ENCODE measurements at regions not wholly inside any gene's neighbourhood (a gene's known extent, or its start where the extent isn't known, plus 50 kb on each side); places are given as distances from the start of the nearest gene placed in this dataset.

- ChIA-PET CTCF (no interaction called here), POLR2A (no interaction called here)
- Histone ChIP-seq H4K20me1 (ENCODE audit: control insufficient read depth, insufficient read depth, low read length, poor library complexity, severe bottlenecking) (no peaks in the 10 kb centered on the region), H3K79me2 (ENCODE audit: control insufficient read depth, insufficient read depth, low read length) (no peaks in the 10 kb centered on the region), H3K9ac (ENCODE audit: low read length) (no peak overlapping the region), H3K4me1 (ENCODE audit: control insufficient read depth in 2 of 2, insufficient read depth in 2 of 2, low read length in 2 of 2) (peaks cover 9 to 28% of the 10 kb centered on the region in 2 donors), H3K27me3 (replicated peaks in 1 of 4; ENCODE audit: control extremely low read depth in 1 of 4, control insufficient read depth in 3 of 4, insufficient read depth in 4 of 4, low read length in 3 of 4) (peaks cover 0 to 75% (median 55%) of the 10 kb centered on the region in 4 experiments), H3K4me2 (replicated peaks; ENCODE audit: low read depth, low read length, poor library complexity, severe bottlenecking) (no peak overlapping the region), H3K4me3 (ENCODE audit: control extremely low read depth in 1 of 5, extremely low read depth in 1 of 5, insufficient read depth in 1 of 5, low read depth in 2 of 5, low read length in 4 of 5) (no peak overlapping the region), H3K36me3 (replicated peaks in 1 of 2; ENCODE audit: control extremely low read depth in 1 of 2, control insufficient read depth in 1 of 2, extremely low read depth in 1 of 2, insufficient read depth in 2 of 2, low read length in 1 of 2) (no peaks in the 10 kb centered on the region), H2AFZ (ENCODE audit: insufficient read depth, low read depth, low read length, poor library complexity, severe bottlenecking) (no peak overlapping the region), H3K9me3 (ENCODE audit: control extremely low read depth in 1 of 3, control insufficient read depth in 2 of 3, insufficient read depth in 1 of 3, low read length in 2 of 3) (peaks cover 0 to 14% (median 0%) of the 10 kb centered on the region in 3 donors), H3K27ac (ENCODE audit: low read length in 2 of 2) (no peak overlapping the region)
- DNase-seq (no peak), ATAC-seq (ENCODE audit: low read depth) (no peak)
- Mint-ChIP-seq H3K27me3 (peaks cover 93% of the 10 kb centered on the region), H3K4me1 (peaks cover 28% of the 10 kb centered on the region), H3K4me3 (no peak overlapping the region), H3K9me3 (ENCODE audit: insufficient read depth) (no peaks in the 10 kb centered on the region), H3K27ac (no peak overlapping the region)
- no peak for TF ChIP-seq EZH2 (IDR thresholded peaks at IDR 0.05; ENCODE audit: borderline replicate concordance, insufficient read depth, low read depth, low read length, poor library complexity, severe bottlenecking)
- TF ChIP-seq CTCF (IDR thresholded peaks at IDR 0.05), result no peak
- intact Hi-C loops (cut with micrococcal nuclease), result no loop called here
- WGBS (ENCODE audit: insufficient coverage), result no CpG with 5 or more reads among the region's 1 CpG
Observed at GRCh38 chr11:43574411-43574810, 106.1 kb upstream of the HSD17B12 start.

- no peaks in the 10 kb centered on the region for H3K36me3 ChIP-seq (replicated peaks in 1 of 2; ENCODE audit: control extremely low read depth in 1 of 2, control insufficient read depth in 1 of 2, extremely low read depth in 1 of 2, insufficient read depth in 2 of 2, low read length in 1 of 2)
- CTCF ChIA-PET, result interaction anchor here (1.1 kb wide), 1 partner anchor 9 kb away, joined by 3 read pairs; no protein-coding TSS in a partner anchor
Observed at GRCh38 chr11:43574949-43575912, 105.3 kb upstream of the HSD17B12 start.

More at GRCh38 chr11:43574949-43575912, 105.3 kb upstream of the HSD17B12 start:
- intact Hi-C loops (cut with micrococcal nuclease), result no loop called here
- H4K20me1 ChIP-seq (ENCODE audit: control insufficient read depth, insufficient read depth, low read length, poor library complexity, severe bottlenecking), result no peaks in the 10 kb centered on the region
- no peak overlapping the region for H3K9ac ChIP-seq (ENCODE audit: low read length)
- H3K27ac ChIP-seq (ENCODE audit: low read length in 2 of 2), result no peak overlapping the region
- Mint-ChIP-seq H3K27me3 (peaks cover 95% of the 10 kb centered on the region), H3K4me1 (peaks cover 34% of the 10 kb centered on the region), H3K4me3 (peak overlapping the region; percentile 30), H3K9me3 (ENCODE audit: insufficient read depth) (no peaks in the 10 kb centered on the region), H3K27ac (no peak overlapping the region)
- H3K9me3 ChIP-seq (ENCODE audit: control extremely low read depth in 1 of 3, control insufficient read depth in 2 of 3, insufficient read depth in 1 of 3, low read length in 2 of 3), result peaks cover 0 to 14% (median 0%) of the 10 kb centered on the region in 3 donors
- no peak for ATAC-seq (ENCODE audit: low read depth)
- 4% methylated on average over 34 of the region's 50 CpGs for WGBS (ENCODE audit: insufficient coverage)
- no peaks in the 10 kb centered on the region for H3K79me2 ChIP-seq (ENCODE audit: control insufficient read depth, insufficient read depth, low read length)
- H3K27me3 ChIP-seq (replicated peaks in 1 of 4; ENCODE audit: control extremely low read depth in 1 of 4, control insufficient read depth in 3 of 4, insufficient read depth in 4 of 4, low read length in 3 of 4), result peaks cover 0 to 76% (median 57%) of the 10 kb centered on the region in 4 experiments
- no peak overlapping the region for H3K4me3 ChIP-seq (ENCODE audit: control extremely low read depth in 1 of 5, extremely low read depth in 1 of 5, insufficient read depth in 1 of 5, low read depth in 2 of 5, low read length in 4 of 5)
- POLR2A ChIA-PET, result no interaction called here
- H3K4me2 ChIP-seq (replicated peaks; ENCODE audit: low read depth, low read length, poor library complexity, severe bottlenecking), result no peak overlapping the region
- peaks cover 15 to 34% of the 10 kb centered on the region in 2 donors for H3K4me1 ChIP-seq (ENCODE audit: control insufficient read depth in 2 of 2, insufficient read depth in 2 of 2, low read length in 2 of 2)
- no peak overlapping the region for H2AFZ ChIP-seq (ENCODE audit: insufficient read depth, low read depth, low read length, poor library complexity, severe bottlenecking)
- DNase-seq, result no peak
- TF ChIP-seq EZH2 (IDR thresholded peaks at IDR 0.05; ENCODE audit: borderline replicate concordance, insufficient read depth, low read depth, low read length, poor library complexity, severe bottlenecking), result no peak
- TF ChIP-seq CTCF (IDR thresholded peaks at IDR 0.05), result no peak

Measured in B cell (primary cell).